Left renal cortex interstitium (tissue), 4 donors: ENCODE measurements at regions not wholly inside any gene's neighbourhood (a gene's known extent, or its start where the extent isn't known, plus 50 kb on each side); places are given as distances from the start of the nearest gene placed in this dataset.
"Not testable (repeated sequence)": the region's sequence is repeated elsewhere in the genome, so short reads cannot be mapped to it uniquely, and the experiment has no call there.

Experiments used
- DNase-seq, 4 donors: peaks; one replicate each; pipeline ENCODE4 v3.0.0-alpha.2; 2013; ENCODE audit warnings: low read depth in 4 of 4, low spot score in 2 of 4, missing footprints in 1 of 4

DNA sequence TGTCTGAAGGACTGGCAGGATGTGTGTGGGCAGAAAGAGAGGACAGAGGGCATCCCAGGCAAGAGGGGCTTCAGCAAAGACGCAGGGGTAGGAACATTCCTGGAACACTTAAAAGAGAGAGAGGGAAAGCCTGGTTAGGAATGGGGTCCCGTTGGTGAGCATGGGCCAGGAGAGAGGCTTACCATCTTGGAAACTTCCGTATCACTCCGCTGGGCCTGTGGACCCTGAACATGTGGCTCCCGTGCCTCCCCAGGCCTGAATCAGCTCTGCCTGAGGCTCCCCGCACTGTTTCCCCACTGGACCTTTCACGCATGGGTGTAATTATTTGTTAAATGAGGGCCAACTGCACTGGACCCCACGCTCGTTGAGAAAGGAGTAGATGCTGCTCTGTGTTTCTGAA lies 191.1 kb upstream of the GLI2 start:
- no peak for DNase-seq

DNA sequence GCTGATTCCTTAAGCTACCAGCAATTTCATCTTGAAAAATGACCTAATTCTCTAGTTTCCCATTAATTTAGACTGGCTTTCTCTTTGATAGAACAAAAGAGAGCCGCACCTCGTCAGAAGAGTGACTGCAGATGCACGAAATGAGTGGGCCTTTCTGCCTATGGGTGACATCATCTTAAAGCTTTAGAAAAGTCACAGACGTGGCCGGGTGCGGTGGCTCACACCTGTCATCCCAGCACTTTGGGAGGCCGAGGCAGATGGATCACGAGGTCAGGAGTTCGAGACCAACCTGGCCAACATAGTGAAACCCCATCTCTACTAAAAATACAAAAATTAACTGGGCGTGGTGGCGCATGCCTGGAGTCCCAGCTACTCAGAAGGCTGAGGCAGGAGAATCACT lies 190.7 kb upstream of the GLI2 start:
- DNase-seq: not testable (repeated sequence)

DNA sequence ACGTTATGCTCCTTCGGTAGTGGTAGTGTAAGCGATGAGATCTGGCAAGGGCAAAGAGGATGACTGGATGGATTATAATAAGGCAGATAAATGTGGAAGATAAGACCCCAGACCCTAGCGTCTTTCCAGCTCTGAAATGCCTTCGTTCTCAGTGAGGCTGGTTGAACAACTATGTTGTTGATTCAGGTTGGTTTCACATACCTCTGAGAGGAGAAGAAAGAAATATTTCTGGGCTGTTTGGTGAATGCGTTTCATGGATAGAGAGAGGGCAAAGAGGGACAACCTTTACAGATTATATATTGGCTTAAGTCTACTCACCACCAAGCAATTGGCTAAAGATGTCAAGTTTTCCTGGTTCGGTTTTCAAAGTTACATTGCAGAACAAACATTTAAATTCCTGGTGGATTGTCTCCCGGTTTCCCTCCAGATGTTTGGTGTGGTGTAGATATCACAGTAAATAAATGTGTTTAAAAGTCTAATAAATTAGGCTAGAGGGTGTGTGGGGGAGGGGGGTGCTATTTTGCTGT lies 190.1 kb upstream of the GLI2 start:
- no peak for DNase-seq

DNA sequence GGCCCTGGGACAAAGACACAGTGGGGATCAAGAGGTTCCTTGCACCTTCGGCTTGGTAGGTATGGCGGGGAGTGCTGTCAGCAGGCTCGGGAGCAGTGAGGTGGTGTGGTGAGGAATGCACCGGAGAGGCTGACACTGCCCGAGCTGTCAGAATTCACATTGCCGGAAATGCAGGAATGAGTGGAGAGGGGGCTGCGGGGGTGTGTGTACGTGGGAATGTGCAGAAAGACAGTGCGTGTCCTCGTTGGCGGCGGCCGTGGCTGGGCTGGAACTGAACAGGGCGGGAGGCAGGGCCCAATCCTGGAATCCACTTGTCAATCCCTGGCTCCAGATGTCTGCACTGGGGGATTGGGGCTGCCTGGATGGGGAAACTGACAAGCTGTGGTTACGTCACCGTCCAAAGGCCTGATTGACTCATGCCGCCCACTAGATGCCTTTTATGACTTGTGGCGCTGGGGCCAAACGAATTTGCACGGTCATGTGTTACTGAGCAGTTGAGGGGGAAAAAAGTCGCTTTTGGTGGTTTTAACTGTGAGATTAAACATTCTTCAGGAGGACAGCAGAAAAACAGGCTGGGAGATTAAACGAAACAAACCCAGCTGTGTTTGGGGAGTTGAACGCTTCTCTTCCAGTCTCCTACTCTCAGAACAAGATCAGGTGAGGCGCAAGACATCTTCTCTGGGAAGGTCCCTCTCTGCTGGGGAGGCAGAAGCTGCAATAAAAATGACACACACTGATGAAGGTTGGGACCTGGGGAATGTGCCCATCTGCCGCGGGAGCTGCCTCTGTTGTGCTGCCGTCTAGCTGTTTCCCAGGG lies 189.4 kb upstream of the GLI2 start:
- no peak for DNase-seq

DNA sequence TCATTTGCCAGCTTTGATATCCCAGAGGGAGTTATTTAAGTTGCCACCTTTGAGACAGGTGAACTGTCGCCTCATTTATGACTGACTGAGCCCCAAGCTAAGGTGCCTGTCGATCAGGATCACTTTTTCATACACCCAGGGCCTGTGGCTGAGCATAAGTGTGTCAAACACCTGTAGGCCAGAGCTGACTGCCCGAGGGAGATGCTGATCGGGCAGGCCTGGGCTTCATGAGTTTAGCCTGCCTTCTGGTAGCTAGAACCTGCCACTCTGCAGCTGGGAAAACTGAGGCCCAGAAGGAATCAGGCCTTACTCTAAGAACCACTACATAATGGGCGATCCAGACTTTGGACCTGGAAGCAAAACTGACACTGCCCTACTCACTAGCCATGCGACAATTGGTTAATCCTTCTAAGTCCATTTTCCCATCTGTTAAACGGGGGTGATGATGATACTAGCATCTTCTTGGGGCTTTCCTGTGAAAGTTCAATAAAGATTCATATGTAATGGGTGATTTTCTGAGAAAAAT lies 188.7 kb upstream of the GLI2 start:
- DNase-seq: no peak

DNA sequence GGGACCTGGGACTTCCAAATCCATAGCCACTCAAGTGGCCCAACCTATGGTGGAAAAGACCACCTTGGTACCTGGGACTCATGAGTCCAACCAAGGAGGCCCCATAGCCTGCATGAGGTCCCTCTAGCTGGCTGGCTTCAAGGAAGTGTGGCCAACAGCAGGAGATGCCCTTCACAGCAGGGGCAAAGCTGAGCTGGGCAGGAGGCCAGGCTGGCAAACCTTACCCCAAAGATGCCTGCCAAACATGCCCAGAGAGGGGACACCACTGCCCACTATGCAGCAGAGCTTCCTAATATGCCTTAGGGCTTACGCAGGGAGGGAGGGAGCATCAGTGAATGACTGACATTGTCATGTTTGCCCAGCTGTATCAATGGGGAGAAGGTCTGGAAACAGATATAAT lies 188.0 kb upstream of the GLI2 start:
- no peak for DNase-seq

DNA sequence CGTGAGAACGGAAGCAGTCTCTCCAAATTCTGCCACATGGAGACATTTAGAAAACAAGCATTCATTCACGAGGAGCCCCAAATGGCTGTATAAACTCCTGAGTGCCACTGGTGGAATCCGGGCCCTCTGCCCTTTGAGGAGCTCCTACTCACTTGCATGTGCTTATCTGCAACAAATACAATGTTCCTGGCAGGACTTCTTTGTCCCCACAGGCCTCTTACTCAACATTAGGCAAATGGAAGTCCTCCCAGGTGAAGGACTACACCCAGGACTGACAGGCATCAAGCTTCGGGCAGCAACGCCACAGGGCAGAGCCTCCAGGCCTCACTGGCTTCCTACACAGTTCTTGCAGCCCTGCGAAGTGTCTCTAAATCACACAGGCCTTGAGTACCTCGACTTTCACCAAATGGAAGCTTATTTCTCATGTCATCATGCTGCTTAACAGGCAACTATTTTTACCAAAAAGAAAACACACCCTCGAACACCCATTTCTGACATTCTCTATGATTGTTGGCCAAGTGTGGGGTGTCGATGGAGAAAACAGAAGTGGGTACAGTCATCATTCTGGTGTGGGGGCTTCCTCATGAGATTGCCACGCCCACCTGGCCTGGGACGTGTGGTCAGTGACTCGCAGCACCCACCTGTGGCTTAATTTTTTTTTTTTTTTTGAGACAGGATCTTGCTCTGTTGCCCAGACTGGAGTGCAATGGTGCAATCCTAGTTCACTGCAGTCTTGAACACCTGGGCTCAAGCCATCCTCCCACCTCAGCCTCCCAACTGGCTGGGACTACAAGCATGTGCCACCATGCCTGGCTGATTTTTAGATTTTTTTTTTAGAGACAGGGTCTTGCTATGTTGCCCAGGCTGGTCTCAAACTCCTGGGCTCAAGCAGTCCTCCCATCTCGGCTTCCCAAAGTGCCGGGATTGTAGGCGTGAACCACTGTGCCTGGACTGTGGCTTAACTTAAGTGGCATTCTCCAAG lies 186.8 kb upstream of the GLI2 start:
- DNase-seq: no peak

DNA sequence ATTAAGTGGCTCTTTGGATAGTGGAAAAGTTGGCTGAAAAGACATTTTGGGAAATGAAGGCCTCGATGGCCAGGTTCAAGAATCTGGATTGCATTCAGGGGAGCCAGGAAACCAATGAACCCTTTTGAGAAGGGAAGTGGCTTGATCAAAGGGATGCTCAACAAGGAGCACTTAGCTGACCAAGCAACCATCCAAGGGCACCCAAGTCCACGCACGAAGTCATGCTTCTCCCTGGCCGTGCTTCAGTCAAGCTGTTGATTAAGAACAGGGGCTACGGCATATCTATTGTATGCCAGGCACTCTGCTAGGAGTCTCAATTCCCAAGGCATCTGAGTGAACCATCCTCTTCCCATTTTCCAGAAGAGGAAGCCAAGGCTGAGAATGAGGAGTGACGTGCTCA lies 185.8 kb upstream of the GLI2 start:
- DNase-seq: no peak

DNA sequence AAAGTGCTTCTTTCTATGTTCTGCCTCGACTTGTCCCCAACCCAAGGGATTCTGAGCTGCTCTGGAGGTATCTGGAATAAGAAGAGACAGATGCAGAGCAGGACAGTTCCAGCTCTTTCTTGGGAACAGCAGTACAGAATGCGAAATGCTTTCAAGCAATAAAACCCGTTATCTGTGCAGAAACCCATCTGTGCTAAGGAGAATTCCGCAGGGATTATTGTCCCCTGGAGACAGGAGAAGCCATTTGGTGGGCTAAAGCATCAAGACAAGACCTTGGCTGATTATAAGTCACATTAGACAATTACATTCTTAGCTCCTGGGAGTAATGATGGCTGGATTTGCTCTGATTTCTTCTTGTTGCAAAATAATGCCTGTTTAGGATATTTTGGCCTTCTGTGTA lies 185.4 kb upstream of the GLI2 start:
- DNase-seq: no peak

DNA sequence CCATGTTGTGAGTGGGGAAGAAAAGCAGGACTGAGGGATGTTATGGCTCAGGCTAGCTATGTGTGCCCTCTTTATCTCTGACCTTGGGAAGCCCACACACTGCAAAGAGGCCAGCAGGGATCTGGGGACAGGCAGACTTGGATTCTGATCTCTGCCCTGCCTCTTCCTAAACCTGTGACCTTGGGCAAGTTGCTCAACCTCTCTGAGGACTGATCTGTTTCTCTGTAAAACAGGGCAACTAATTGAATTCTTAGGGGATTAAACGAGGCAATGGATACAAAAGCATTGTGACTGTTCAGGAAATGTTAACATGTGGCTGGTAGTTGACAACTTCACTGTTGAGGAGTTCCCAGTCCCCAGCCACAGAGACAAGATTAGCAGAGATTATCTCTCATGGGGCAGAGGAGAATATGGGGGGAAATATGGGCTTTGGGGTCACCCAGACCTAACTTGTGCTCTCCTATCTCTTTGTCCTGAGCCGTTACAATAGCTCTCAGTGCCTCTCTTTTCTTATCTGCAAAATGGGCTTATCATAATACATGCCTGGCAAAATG lies 184.7 kb upstream of the GLI2 start:
- DNase-seq: no peak

DNA sequence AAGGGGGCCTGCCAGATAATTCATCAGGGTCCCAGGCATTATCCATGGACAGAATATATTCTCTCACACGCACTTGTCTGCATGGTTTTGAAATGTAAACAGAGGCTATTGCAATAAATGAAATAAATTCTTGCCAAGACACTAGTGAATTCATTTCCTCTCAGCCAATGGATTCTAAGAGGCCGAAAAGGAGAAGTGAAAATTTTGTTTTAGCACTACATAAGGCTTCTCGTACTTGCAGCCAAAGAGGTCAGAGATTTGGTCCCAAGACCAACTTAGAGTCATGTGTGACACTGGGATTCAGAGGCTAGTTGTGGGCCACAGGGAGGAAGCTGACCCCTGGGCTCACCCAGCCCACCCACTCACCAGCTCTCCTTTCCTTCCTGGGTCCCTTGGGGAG lies 184.1 kb upstream of the GLI2 start:
- no peak for DNase-seq

DNA sequence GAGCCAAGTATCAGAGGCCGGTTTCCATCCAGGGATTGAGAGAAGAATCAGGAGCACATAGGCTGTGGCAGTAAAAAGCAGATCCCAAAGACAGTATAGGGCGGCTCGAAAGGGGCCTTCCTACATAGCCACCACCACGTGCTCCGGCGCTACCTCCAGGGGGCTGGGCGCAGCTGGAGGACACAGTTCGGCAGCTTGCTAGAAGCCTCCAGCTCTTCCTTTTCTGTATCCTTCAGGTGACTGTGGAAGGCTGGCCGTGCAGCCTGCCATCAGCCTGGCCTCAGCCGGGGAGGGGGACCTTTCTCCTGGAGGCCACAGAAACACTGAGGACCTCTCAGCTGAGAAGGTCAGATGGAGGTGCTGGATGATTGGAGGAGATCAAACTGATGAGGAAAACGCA lies 183.6 kb upstream of the GLI2 start:
- no peak for DNase-seq

DNA sequence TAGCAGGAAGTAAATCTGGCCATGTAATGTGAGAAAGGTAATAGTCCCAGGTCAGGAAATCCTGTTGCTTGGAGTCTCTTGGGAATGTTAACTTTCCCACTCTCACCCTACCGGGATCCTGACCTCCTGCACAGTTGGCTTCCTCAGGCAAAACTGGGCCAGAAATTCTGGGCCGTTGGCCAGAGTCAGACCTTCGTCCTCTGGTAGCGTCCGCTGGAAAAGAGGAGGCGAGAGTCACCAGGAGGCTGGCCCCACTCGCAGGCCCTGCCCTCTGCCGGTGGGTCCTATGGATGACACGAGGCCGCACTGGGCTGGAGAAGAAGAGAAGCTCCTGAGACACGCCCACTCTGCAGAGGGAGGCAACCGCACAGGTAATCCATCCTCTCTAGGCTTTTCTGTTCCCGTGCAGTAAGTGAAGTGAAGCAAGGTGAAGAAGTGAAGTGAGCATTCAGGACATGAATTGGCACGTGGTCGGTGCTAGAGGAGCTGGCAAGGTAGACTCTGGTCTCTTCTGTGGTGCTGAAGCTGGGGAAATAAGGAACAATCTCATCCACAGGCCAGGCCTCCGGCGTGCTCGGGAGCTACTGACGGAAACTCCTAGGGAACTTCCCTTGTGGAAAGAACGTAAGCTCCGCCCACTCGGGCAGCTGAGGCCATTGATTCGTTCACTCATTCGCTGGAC lies 182.7 kb upstream of the GLI2 start:
- peak in 2 of 4 donors; percentile 36 to 41 for DNase-seq

DNA sequence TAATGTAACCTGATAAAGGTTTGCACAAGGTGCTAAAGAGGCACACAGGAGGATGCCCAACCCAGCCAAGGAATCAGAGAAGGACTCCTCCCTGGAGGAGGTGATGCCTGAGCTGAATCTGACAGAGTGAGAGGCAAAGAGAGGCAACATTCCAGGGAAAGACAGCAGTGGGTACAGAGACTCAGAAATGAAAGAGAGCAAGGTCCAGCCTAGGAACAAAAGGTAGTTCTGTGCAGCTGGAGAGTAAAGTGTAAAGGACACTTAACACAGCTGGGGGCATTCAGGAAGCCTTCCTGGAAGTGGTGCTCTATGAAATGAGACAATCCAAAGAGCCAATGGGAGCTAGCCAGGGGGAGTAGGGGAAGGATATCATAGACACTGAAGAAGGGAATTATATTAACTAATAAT lies 181.0 kb upstream of the GLI2 start:
- DNase-seq: no peak

DNA sequence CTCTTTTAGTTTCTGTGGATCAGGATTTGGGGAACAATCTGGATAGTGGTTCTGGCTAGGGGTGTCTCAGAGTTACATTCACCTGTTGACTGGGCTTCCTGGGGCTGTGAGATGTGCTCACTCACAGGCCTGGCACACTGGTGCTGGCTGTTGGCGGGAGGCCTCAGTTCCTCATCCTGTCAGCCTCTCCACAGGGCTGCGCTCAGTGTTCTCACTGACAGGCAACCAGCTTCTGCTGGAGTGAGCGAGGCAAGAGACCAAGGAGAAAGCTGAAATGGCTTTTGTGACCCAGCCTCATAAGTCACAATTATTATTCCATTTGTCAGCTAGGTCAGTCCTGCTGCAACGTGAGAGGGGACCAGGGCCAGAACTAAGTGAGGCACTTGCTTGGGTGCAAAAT lies 180.6 kb upstream of the GLI2 start:
- no peak for DNase-seq

DNA sequence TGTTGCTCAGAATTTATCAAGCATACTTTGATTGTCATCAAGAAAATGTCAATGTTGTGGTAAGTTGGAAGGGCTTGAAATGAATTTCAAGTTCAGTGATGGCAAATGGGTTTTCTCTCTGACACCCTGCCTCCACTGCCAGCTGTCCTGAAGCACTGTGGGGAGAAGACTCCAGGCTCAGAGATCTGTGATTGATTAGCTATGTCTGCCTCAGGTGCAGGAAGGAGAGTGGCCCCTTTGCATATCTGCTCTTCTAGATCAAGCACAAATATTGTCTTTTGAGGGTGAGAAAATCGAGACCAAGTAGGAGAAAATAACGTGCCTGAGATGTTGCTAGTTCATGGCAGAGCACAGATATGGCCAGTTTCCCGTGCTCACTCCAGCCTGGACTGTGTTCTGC lies 178.8 kb upstream of the GLI2 start:
- no peak for DNase-seq

DNA sequence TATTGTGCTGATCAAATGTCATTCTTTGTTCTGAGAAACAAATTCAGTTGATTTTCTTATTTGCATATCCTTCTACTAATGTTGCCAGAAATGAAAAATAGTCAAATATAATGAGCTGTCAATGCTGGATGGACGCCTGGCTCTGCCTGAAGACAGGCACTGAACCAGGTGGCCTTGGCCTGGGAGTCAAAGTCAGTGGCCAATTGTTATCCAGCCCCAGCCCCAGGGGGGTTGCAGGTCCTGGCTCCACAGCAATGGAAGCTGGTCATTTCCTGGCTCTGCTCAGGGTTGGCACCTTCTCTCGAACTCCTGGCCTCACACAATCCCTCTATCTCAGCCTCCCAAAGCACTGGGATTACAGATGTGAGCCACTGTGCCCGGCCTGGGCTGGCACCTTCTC lies 176.8 kb upstream of the GLI2 start:
- no peak for DNase-seq

DNA sequence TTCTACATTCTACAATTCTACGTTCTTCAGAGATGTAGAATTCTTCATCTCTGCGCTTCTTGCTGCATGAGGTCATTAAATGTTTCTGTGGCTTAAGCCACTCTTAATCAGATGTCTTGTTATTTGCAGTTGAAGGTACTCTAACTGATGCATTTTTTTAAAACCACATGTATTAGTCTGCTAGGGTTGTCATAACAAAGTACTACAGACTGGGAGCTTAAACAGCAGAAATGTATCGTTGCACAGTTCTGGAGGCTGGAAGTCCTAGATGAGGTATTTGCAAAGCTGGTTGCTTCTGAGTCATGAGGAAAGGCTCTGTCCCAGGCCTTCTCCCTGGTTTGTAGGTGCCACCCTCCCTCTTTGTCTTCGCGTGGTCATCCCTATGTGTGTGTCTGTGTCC lies 176.3 kb upstream of the GLI2 start:
- no peak for DNase-seq

DNA sequence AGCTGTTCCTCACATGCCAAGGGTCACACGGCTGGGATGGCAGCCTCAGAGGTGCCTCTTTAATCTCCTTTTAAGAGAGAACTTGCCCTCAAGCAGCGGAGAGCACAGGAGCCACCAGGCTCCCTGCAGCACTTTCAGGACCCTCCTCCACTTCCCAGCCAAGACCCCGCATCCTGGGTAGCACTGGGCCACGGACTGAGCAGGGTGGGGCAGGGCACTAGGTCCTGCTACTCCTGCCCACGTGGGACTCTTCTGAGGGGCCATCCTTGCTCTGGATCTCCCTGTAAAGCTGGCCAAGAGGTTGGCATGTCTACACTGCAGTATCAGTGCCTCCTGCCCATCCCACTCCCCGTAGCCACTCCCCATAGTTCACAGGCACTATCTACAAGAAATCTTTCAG lies 175.3 kb upstream of the GLI2 start:
- no peak for DNase-seq

DNA sequence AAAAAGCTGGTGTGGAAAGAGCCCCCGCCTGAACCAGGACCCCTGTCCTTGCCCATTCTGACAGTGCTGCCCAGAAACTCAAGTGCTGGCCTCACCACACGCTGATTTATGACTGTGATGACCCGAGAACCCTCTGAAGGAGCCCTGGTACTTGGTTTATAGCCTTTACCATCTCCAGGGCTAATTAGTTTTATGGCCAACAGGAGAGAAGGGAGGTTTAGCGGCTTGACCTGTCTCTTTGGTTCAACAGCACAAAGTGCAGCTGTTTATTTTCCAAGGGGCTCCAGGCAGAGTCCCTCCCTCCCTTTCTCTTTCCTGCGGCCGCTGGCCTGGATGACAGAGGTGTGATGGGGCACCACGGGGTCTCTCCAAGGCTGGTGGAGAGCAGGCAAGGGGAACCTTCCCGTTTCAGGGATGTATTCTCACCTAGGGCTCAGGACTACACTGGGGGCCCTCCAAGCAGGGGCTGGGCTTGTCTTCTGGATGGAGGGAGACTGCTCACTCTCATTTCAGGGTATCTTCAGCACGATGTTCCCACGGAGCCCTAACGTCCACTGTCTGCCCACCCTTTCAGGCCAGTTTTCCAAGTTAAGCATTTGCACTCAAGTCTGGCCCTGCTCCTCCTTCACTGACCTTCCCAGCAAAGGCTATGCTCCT lies 174.2 kb upstream of the GLI2 start:
- peak in 1 of 4 donors; percentile 44 for DNase-seq
